Suprapubic skin (tissue), 3 donors: ENCODE measurements at regions not wholly inside any gene's neighbourhood (a gene's known extent, or its start where the extent isn't known, plus 50 kb on each side); places are given as distances from the start of the nearest gene placed in this dataset.

Experiments used
- POLR2A ChIP-seq, 2 donors: fragments of 450-650 bp; IDR thresholded peaks; one replicate each; pipeline ENCODE4 v1.6.1; 2017; ENCODE audit warnings: antibody characterized with exemption in 2 of 2, mild to moderate bottlenecking in 2 of 2, moderate library complexity in 2 of 2
- TF ChIP-seq, protein P1 (sequence below), 2 donors: fragments of 200-600 bp in 1 of 2; fragments of 450-650 bp in 1 of 2; sonication (generic) in 1 of 2; IDR thresholded peaks; one replicate each; pipeline ENCODE4 v1.5.1; 2016 to 2019; ENCODE audit warnings: antibody characterized with exemption in 2 of 2, mild to moderate bottlenecking in 1 of 2, moderate library complexity in 1 of 2

DNA sequence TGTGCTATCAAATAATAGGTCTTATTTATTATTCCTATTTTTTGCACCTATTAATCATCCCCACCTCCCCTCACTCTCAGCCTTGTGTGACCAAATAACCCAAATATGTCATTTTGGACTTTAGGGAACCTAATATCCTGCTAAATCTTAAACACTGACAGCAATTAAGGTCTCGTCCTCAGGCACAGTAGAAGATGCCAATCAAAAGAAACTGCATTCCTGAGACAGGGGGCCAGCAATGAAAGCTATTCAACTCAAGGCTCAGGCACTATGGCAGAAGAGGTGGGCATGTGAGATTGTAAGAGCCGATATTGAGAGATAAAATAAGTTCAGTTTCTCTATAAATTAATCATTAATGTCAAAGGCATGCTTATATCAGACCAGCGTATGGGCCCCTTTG, 1437.7 kb upstream of the PCDH9 start:
- TF ChIP-seq, protein P1, sequence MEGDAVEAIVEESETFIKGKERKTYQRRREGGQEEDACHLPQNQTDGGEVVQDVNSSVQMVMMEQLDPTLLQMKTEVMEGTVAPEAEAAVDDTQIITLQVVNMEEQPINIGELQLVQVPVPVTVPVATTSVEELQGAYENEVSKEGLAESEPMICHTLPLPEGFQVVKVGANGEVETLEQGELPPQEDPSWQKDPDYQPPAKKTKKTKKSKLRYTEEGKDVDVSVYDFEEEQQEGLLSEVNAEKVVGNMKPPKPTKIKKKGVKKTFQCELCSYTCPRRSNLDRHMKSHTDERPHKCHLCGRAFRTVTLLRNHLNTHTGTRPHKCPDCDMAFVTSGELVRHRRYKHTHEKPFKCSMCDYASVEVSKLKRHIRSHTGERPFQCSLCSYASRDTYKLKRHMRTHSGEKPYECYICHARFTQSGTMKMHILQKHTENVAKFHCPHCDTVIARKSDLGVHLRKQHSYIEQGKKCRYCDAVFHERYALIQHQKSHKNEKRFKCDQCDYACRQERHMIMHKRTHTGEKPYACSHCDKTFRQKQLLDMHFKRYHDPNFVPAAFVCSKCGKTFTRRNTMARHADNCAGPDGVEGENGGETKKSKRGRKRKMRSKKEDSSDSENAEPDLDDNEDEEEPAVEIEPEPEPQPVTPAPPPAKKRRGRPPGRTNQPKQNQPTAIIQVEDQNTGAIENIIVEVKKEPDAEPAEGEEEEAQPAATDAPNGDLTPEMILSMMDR (IDR thresholded peaks at IDR 0.05) = no peak
- TF ChIP-seq POLR2A (IDR thresholded peaks at IDR 0.05) = no peak
